Heart left ventricle (tissue), 16 donors: ENCODE measurements at regions not wholly inside any gene's neighbourhood (a gene's known extent, or its start where the extent isn't known, plus 50 kb on each side); places are given as distances from the start of the nearest gene placed in this dataset.
A peak's percentile ranks its signal among the peaks of the same experiment; 100 is the strongest.
"Not testable (repeated sequence)": the region's sequence is repeated elsewhere in the genome, so short reads cannot be mapped to it uniquely, and the experiment has no call there.

Source experiments
- ATAC-seq, 4 donors: fragments of 200-7000 bp; cut with Tn5 transposase; one replicate each; pipeline ENCODE4 v1.9.1; 2020 to 2022; ENCODE audit warnings: moderate library complexity in 4 of 4, mild to moderate bottlenecking in 3 of 4, moderate number of reproducible peaks in 1 of 4
- DNase-seq, 5 donors: peaks; one replicate each; pipeline ENCODE4 v3.0.0-alpha.2; 2020
- H3K27ac ChIP-seq, 12 donors: fragments of 200-600 bp; sonication (generic) in 4 of 12; one replicate each; pipeline versions ENCODE4 v1.5.0 to v1.8.0; 2016 to 2022; ENCODE audit warnings: mild to moderate bottlenecking in 2 of 12
- H3K27me3 ChIP-seq, 9 donors: fragments of 200-600 bp; sonication (generic) in 2 of 9; one replicate each; pipeline versions ENCODE4 v1.5.1 to v1.8.0; 2016 to 2022; ENCODE audit warnings: mild to moderate bottlenecking in 3 of 9
- H3K36me3 ChIP-seq, 9 donors: fragments of 200-600 bp; sonication (generic) in 2 of 9; one replicate each; pipeline versions ENCODE4 v1.5.0 to v1.8.0; 2018 to 2022; ENCODE audit warnings: mild to moderate bottlenecking in 2 of 9
- H3K4me1 ChIP-seq, 12 donors: fragments of 200-600 bp; sonication (generic) in 4 of 12; one replicate each; pipeline versions ENCODE4 v1.5.0 to v1.8.0; 2016 to 2022; ENCODE audit warnings: mild to moderate bottlenecking in 3 of 12
- H3K4me3 ChIP-seq, 12 donors: fragments of 200-600 bp; sonication (generic) in 4 of 12; one replicate each; pipeline versions ENCODE4 v1.5.0 to v1.8.0; 2017 to 2022; ENCODE audit warnings: mild to moderate bottlenecking in 9 of 12, moderate library complexity in 4 of 12
- H3K9me3 ChIP-seq, 12 donors: fragments of 200-600 bp; sonication (generic) in 4 of 12; one replicate each; pipeline versions ENCODE4 v1.5.0 to v1.8.0; 2016 to 2022; ENCODE audit warnings: mild to moderate bottlenecking in 1 of 12
- POLR2A ChIP-seq, 2 donors: fragments of 450-650 bp; IDR thresholded peaks; one replicate each; pipeline ENCODE4 v1.6.1; 2017; ENCODE audit warnings: antibody characterized with exemption in 2 of 2, mild to moderate bottlenecking in 2 of 2, moderate library complexity in 2 of 2
- WGBS, 4 donors: extraction: QIAGEN DNeasy Blood & Tissue Kit in 2 of 4; methylation state at CpG; one replicate each; pipeline versions ENCODE4 v1.1.5 to v1.1.7; 2013 to 2018; 5-methylcytosine and 5-hydroxymethylcytosine counted together
- intact Hi-C, 10 donors: fragments of 100-400 bp; cut with DNase I; formaldehyde crosslinking; loops; one replicate each; pipeline versions ENCODE4 v1.11.1 to v1.14.2; 2022
- TF ChIP-seq, protein P1 (sequence below), 12 donors: fragments of 200-600 bp; sonication (generic) in 4 of 12; IDR thresholded peaks; one replicate each; pipeline versions ENCODE4 v1.5.0 to v1.8.0; 2018 to 2022; ENCODE audit warnings: antibody characterized with exemption in 12 of 12, mild to moderate bottlenecking in 5 of 12
- donor health status: ischemic (EF 13 %, LVEDD 7.1; RV severe dilation, severe dysfunction).
- donor health status: healthy with polysubstance abuse.
- donor health status: DM: no; HTN: yes; CAD: no.
- donor health status: DM: no; HTN: no; CAD: no.
- donor health status: ischemic (EF 25% LVEDD 6.9; RV normal size, moderate dysfunction).
- donor health status: ischemic (EF 25% LVEDD 5.7; RV mildly dilated, moderate dysfunction).
- donor health status: healthy.
- donor health status: DM: yes; HTN: yes; CAD: no.
- donor health status: ischemic (EF 35%, LVEDD 5.7; RV mildly dilated, moderate dysfunction).
- donor health status: nonischemic (EF 11% LVEDD 7.7; RV severe dilation, severe dysfunction).
- donor health status: DM: yes; HTN: yes; CAD: no.
- donor health status: PGD.
- donor health status: ischemic (EF 29% LVEDD 5.4; RV normal size, mild dysfunction).
- donor health status: nonischemic (EF 23%, LVEDD 6.1; RV moderate dilation, normal function).

GRCh38 chr3:78091478-78092119 is 1051.7 kb downstream of the ROBO2 start:
- ATAC-seq (peak; percentile 85 to 91 (median 90)), DNase-seq (peak in 1 of 5 donors; percentile 19)
- Histone ChIP-seq H3K4me1 (peaks cover 0 to 21% (median 4%) of the 10 kb centered on the region in 12 donors), H3K36me3 (no peaks in the 10 kb centered on the region), H3K9me3 (no peaks in the 10 kb centered on the region), H3K4me3 (no peak overlapping the region), H3K27me3 (no peaks in the 10 kb centered on the region), H3K27ac (peak overlapping the region in 11 of 12 donors; percentile 6 to 76 (median 68))
- WGBS, 4 donors = 25 to 32% (median 29%) methylated on average over 2 of the region's 2 CpGs
- intact Hi-C loops = loop anchor here in 1 of 10 donors (10.0 kb wide), 1 partner anchor 93 kb away; no protein-coding TSS in a partner anchor
- TF ChIP-seq POLR2A (IDR thresholded peaks at IDR 0.05) = no peak
- TF ChIP-seq, protein P1, sequence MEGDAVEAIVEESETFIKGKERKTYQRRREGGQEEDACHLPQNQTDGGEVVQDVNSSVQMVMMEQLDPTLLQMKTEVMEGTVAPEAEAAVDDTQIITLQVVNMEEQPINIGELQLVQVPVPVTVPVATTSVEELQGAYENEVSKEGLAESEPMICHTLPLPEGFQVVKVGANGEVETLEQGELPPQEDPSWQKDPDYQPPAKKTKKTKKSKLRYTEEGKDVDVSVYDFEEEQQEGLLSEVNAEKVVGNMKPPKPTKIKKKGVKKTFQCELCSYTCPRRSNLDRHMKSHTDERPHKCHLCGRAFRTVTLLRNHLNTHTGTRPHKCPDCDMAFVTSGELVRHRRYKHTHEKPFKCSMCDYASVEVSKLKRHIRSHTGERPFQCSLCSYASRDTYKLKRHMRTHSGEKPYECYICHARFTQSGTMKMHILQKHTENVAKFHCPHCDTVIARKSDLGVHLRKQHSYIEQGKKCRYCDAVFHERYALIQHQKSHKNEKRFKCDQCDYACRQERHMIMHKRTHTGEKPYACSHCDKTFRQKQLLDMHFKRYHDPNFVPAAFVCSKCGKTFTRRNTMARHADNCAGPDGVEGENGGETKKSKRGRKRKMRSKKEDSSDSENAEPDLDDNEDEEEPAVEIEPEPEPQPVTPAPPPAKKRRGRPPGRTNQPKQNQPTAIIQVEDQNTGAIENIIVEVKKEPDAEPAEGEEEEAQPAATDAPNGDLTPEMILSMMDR (IDR thresholded peaks at IDR 0.05) = no peak

- peak; percentile 39 to 73 (median 66) for ATAC-seq
- not testable (repeated sequence) for H3K9me3 ChIP-seq, H3K36me3 ChIP-seq, H3K4me3 ChIP-seq, H3K27me3 ChIP-seq
- peak overlapping the region in 11 of 12 donors; percentile 18 to 76 (median 68) for H3K27ac ChIP-seq
- intact Hi-C loops = loop anchor here in 1 of 10 donors (10.0 kb wide), 1 partner anchor 92 kb away; no protein-coding TSS in a partner anchor
- peaks cover 0 to 21% (median 4%) of the 10 kb centered on the region in 12 donors for H3K4me1 ChIP-seq
- WGBS, 4 donors = 72 to 94% (median 90%) methylated on average over 1 of the region's 1 CpG
- DNase-seq = peak in 1 of 5 donors; percentile 43
These were observed 1052.7 kb downstream of the ROBO2 start for GRCh38 chr3:78092574-78092973.

DNA sequence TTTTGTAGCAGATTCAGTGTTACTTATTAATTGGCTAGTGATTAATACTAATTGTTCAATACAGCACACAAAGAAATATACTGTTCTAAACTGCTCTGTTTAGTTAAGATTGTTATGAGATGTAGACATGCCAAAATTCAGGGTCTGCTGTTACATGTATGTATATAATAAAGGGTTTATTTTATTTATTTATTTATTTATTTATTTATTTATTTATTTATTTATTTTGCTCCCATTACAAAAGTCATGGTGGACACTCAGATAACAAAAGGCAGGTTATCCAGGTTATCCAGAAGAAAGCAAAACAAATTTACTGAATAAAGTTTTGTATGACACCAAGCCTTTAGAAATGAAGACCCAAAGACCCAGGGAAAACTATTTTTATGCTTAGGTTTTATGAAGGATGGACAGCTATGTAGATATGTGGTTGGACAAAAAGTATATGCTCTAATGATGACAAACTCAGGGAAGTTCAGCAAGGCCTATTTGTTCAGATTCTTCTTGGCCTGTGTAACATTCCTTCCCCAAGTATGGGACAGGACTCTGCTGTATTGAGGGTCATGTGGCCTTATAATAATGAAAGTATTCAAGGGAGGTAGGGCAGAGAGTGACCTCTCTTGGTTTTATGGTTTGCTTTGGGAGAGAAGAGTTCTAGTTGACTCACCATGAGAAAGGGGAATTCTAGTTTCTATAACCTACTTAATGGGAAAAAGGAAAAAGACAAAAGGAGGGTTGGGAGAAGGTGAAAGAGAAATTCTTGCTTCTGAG is 1056.8 kb downstream of the ROBO2 start:
- no peaks in the 10 kb centered on the region for H3K36me3 ChIP-seq
- no peak for TF ChIP-seq POLR2A (IDR thresholded peaks at IDR 0.05)
- TF ChIP-seq, protein P1 (IDR thresholded peaks at IDR 0.05) = no peak
- peaks cover 0 to 38% (median 10%) of the 10 kb centered on the region in 12 donors for H3K4me1 ChIP-seq
- H3K9me3 ChIP-seq = no peaks in the 10 kb centered on the region
- ATAC-seq = no peak
- no peak for DNase-seq
- H3K4me3 ChIP-seq = no peak overlapping the region
- intact Hi-C loops = loop anchor here in 1 of 10 donors (10.0 kb wide), 1 partner anchor 88 kb away; no protein-coding TSS in a partner anchor
- H3K27me3 ChIP-seq = no peaks in the 10 kb centered on the region
- H3K27ac ChIP-seq = no peak overlapping the region

GRCh38 chr3:78098367-78098766 is 1058.5 kb downstream of the ROBO2 start:
- ATAC-seq (no peak), DNase-seq (no peak)
- H3K4me1 ChIP-seq = peaks cover 0 to 28% (median 7%) of the 10 kb centered on the region in 12 donors
- H3K27me3 ChIP-seq = no peaks in the 10 kb centered on the region
- intact Hi-C loops = loop anchor here in 1 of 10 donors (10.0 kb wide), 1 partner anchor 86 kb away; no protein-coding TSS in a partner anchor
- H3K36me3 ChIP-seq = no peaks in the 10 kb centered on the region
- H3K9me3 ChIP-seq = no peaks in the 10 kb centered on the region
- 94 to 96% (median 95%) methylated on average over 2 of the region's 2 CpGs for WGBS, 4 donors
- H3K4me3 ChIP-seq = no peak overlapping the region
- H3K27ac ChIP-seq = peak overlapping the region in 3 of 12 donors; percentile 39 to 66 (median 49)
- TF ChIP-seq POLR2A (IDR thresholded peaks at IDR 0.05) = no peak

GRCh38 chr3:78101384-78101783 is 1061.5 kb downstream of the ROBO2 start:
- WGBS, 4 donors = 24 to 37% (median 29%) methylated on average over 3 of the region's 3 CpGs
- Histone ChIP-seq H3K9me3 (no peaks in the 10 kb centered on the region), H3K4me1 (peaks cover 0 to 28% (median 7%) of the 10 kb centered on the region in 12 donors), H3K36me3 (no peaks in the 10 kb centered on the region), H3K27ac (peak overlapping the region in 9 of 12 donors; percentile 10 to 66 (median 39)), H3K4me3 (no peak overlapping the region), H3K27me3 (no peaks in the 10 kb centered on the region)
- no peak for TF ChIP-seq POLR2A (IDR thresholded peaks at IDR 0.05)
- TF ChIP-seq, protein P1 (IDR thresholded peaks at IDR 0.05) = no peak
- intact Hi-C loops = no loop called here
- ATAC-seq = peak in 3 of 4 donors; percentile 46 to 77 (median 73)
- DNase-seq = no peak

GRCh38 chr3:78108269-78108961 is 1068.5 kb downstream of the ROBO2 start:
- intact Hi-C loops, DNase-seq, H3K27ac ChIP-seq, H3K27me3 ChIP-seq, H3K4me3 ChIP-seq, H3K36me3 ChIP-seq, H3K9me3 ChIP-seq: not testable (repeated sequence)
- peaks cover 0 to 20% (median 7%) of the 10 kb centered on the region in 12 donors for H3K4me1 ChIP-seq
- 94 to 100% (median 96%) methylated on average over 2 to 31 of the region's 31 CpGs for WGBS, 4 donors
- peak in 1 of 4 donors; percentile 13 for ATAC-seq
